IMR-90 (cell line): ENCODE measurements at regions not wholly inside any gene's neighbourhood (a gene's known extent, or its start where the extent isn't known, plus 50 kb on each side); places are given as distances from the start of the nearest gene placed in this dataset.

Source experiments
- ATAC-seq: fragments of 200-7000 bp; cut with Tn5 transposase; 2 replicates; pipeline ENCODE4 v1.9.1; 2020; ENCODE audit warnings: low read depth, mild to moderate bottlenecking, moderate library complexity
- BruUV-seq: library from RNA; stranded (reverse); fragments of 400-500 nt; replicated peaks from 2 replicates; lab custom pipeline; 2021; lab: Mats Ljungman, UMichigan
- CTCF ChIA-PET: fragments of 300-600 bp; formaldehyde crosslinking; extraction: SDS; loops from one replicate; lab custom pipeline; 2021; ENCODE audit warnings: antibody characterized with exemption; lab: Yijun Ruan, JAX
- POLR2A ChIA-PET: fragments of 300-600 bp; sonication (Branson Sonifier 250); formaldehyde crosslinking; loops from one replicate; lab custom pipeline; 2022; ENCODE audit warnings: antibody characterized with exemption; ENCODE audit not compliant: unreplicated experiment; lab: Charles Lee
- DNase-seq: peaks from one replicate; pipeline ENCODE4 v3.0.0; 2013
- H2AFZ ChIP-seq: replicated peaks from 2 replicates; pipeline ENCODE3; 2013; ENCODE audit warnings: low read length, mild to moderate bottlenecking; ENCODE audit not compliant: poor library complexity
- H2AK5ac ChIP-seq: 2 replicates; pipeline ENCODE4 v1.6.1; 2013; ENCODE audit warnings: low read depth, low read length, inconsistent platforms
- H2AK9ac ChIP-seq: replicated peaks from 2 replicates; pipeline ENCODE3; 2013; ENCODE audit warnings: mild to moderate bottlenecking, low read depth, low read length, moderate library complexity; ENCODE audit not compliant: poor library complexity
- H2BK120ac ChIP-seq: 2 replicates; pipeline ENCODE4 v1.6.1; 2013; ENCODE audit warnings: low read depth, low read length, inconsistent platforms
- H2BK15ac ChIP-seq: 3 replicates; pipeline ENCODE4 v1.6.1; 2013; ENCODE audit warnings: low read depth, low read length, inconsistent platforms
- H2BK20ac ChIP-seq: 2 replicates; pipeline ENCODE4 v1.6.1; 2013; ENCODE audit warnings: low read depth, mild to moderate bottlenecking, inconsistent platforms, low read length, moderate library complexity
- H2BK5ac ChIP-seq: 2 replicates; pipeline ENCODE4 v1.6.1; 2013; ENCODE audit warnings: mild to moderate bottlenecking, low read depth, low read length, inconsistent platforms; ENCODE audit not compliant: poor library complexity, severe bottlenecking
- H3K14ac ChIP-seq: replicated peaks from 2 replicates; pipeline ENCODE4 v1.6.1; 2013; ENCODE audit warnings: low read depth, low read length, inconsistent platforms
- H3K18ac ChIP-seq: 2 replicates; pipeline ENCODE4 v1.6.1; 2013; ENCODE audit warnings: low read depth, low read length, control low read depth
- H3K23ac ChIP-seq: 2 replicates; pipeline ENCODE4 v1.6.1; 2013; ENCODE audit warnings: low read depth, low read length, inconsistent platforms
- H3K27ac ChIP-seq: 2 replicates; pipeline ENCODE4 v1.5.1; 2013; ENCODE audit warnings: mild to moderate bottlenecking, control low read depth, low read length; ENCODE audit not compliant: insufficient read depth
- H3K27me3 ChIP-seq: 2 replicates; pipeline ENCODE4 v1.6.1; 2013; ENCODE audit warnings: low read length; ENCODE audit not compliant: control insufficient read depth, insufficient read depth
- H3K36me3 ChIP-seq: 2 replicates; pipeline ENCODE4 v1.6.1; 2013; ENCODE audit warnings: low read length, mixed read lengths; ENCODE audit not compliant: control insufficient read depth, insufficient read depth
- H3K4ac ChIP-seq: 2 replicates; pipeline ENCODE4 v1.6.1; 2013; ENCODE audit warnings: low read depth, low read length, inconsistent platforms
- H3K4me1 ChIP-seq: 2 replicates; pipeline ENCODE4 v1.6.1; 2013; ENCODE audit warnings: low read length, mixed read lengths; ENCODE audit not compliant: control insufficient read depth, insufficient read depth
- H3K4me2 ChIP-seq: 2 replicates; pipeline ENCODE4 v1.6.1; 2013; ENCODE audit warnings: low read depth, mild to moderate bottlenecking, control low read depth, low read length, moderate library complexity
- H3K4me3 ChIP-seq: 2 replicates; pipeline ENCODE4 v1.5.1; 2013; ENCODE audit warnings: low read depth, mild to moderate bottlenecking, control low read depth, low read length, moderate library complexity; ENCODE audit not compliant: insufficient read depth
- H3K56ac ChIP-seq: 2 replicates; pipeline ENCODE4 v1.6.1; 2013; ENCODE audit warnings: low read length, inconsistent platforms; ENCODE audit not compliant: insufficient read depth; ENCODE audit errors: extremely low read depth
- H3K79me1 ChIP-seq, 2 experiments: 2 replicates each; pipeline ENCODE4 v1.6.1; 2013; ENCODE audit warnings: low read length in 2 of 2, inconsistent platforms in 1 of 2, low read depth in 1 of 2
- H3K9ac ChIP-seq: 2 replicates; pipeline ENCODE4 v1.6.1; 2013; ENCODE audit warnings: low read depth, low read length, control low read depth
- H3K9me1 ChIP-seq: 2 replicates; pipeline ENCODE4 v1.6.1; 2013; ENCODE audit warnings: low read length, inconsistent platforms; ENCODE audit not compliant: insufficient read depth
- H3K9me3 ChIP-seq: 2 replicates; pipeline ENCODE4 v1.6.1; 2013; ENCODE audit warnings: low read length; ENCODE audit not compliant: control insufficient read depth, insufficient read depth
- H4K20me1 ChIP-seq: 2 replicates; pipeline ENCODE4 v1.6.1; 2013; ENCODE audit warnings: low read length, inconsistent platforms; ENCODE audit not compliant: insufficient read depth
- H4K5ac ChIP-seq: 2 replicates; pipeline ENCODE4 v1.6.1; 2013; ENCODE audit warnings: mild to moderate bottlenecking, low read depth, low read length, control low read depth
- H4K8ac ChIP-seq, 2 experiments: 2 replicates each; pipeline ENCODE4 v1.6.1; 2013; ENCODE audit warnings: low read depth in 2 of 2, low read length in 2 of 2, control low read depth in 1 of 2, inconsistent platforms in 1 of 2
- H4K91ac ChIP-seq: 2 replicates; pipeline ENCODE4 v1.6.1; 2013; ENCODE audit warnings: low read depth, low read length, inconsistent platforms; ENCODE audit not compliant: insufficient read depth
- CHD1 ChIP-seq: IDR thresholded peaks from 2 replicates; pipeline ENCODE4 v1.6.1; 2012; ENCODE audit warnings: low read depth, low read length, improper control_type of control experiment
- FOS ChIP-seq: fragments of 150-350 bp; IDR thresholded peaks from 2 replicates; pipeline ENCODE4 v1.6.1; 2016; ENCODE audit warnings: low read depth, low read length
- MAFK ChIP-seq: IDR thresholded peaks from 2 replicates; pipeline ENCODE4 v1.6.1; 2012; ENCODE audit warnings: low read depth, low read length, improper control_type of control experiment
- MAZ ChIP-seq: IDR thresholded peaks from 2 replicates; pipeline ENCODE4 v1.6.1; 2012; ENCODE audit warnings: low read depth, mild to moderate bottlenecking, low read length, improper control_type of control experiment, moderate library complexity, borderline replicate concordance
- MXI1 ChIP-seq: IDR thresholded peaks from 2 replicates; pipeline ENCODE4 v1.6.1; 2012; ENCODE audit warnings: low read depth, mild to moderate bottlenecking, low read length, moderate library complexity, borderline replicate concordance
- NFE2L2 ChIP-seq: fragments of 150-350 bp; IDR thresholded peaks from 2 replicates; pipeline ENCODE4 v1.6.1; 2016; ENCODE audit warnings: low read depth, mild to moderate bottlenecking, low read length
- POLR2A ChIP-seq: IDR thresholded peaks from 2 replicates; pipeline ENCODE4 v1.6.1; 2012; ENCODE audit warnings: mild to moderate bottlenecking, low read depth, low read length
- RAD21 ChIP-seq: IDR thresholded peaks from 2 replicates; pipeline ENCODE4 v1.6.1; 2012; ENCODE audit warnings: low read length, improper control_type of control experiment
- RFX5 ChIP-seq: IDR thresholded peaks from 2 replicates; pipeline ENCODE4 v1.8.0; 2012; ENCODE audit warnings: low read depth, mild to moderate bottlenecking, low read length, moderate library complexity
- SMC3 ChIP-seq: fragments of 150-350 bp; IDR thresholded peaks from 2 replicates; pipeline ENCODE4 v1.6.1; 2016; ENCODE audit warnings: low read depth, mild to moderate bottlenecking, antibody characterized with exemption, low read length, moderate library complexity
- WGBS, 2 experiments: methylation state at CpG; one replicate each; pipeline versions ENCODE4 v1.1.5 to v1.1.7; 2013; ENCODE audit warnings: missing lambda C conversion rate in 2 of 2; ENCODE audit not compliant: insufficient read length in 1 of 2; ENCODE audit errors: extremely low coverage in 2 of 2; 5-methylcytosine and 5-hydroxymethylcytosine counted together
- dilution Hi-C: fragments of 300-500 bp; cut with HindIII; formaldehyde crosslinking; loops from one replicate; pipeline ENCODE4 v1.14.3; 2018; ENCODE audit warnings: low sequenced_read_pairs; ENCODE audit not compliant: unreplicated experiment
- in situ Hi-C: fragments of 300-500 bp; cut with MboI; formaldehyde crosslinking; loops from 3 replicates; pipeline ENCODE4 v1.14.3; 2019; ENCODE audit warnings: low sequenced_read_pairs, inconsistent platforms, mixed read lengths
- intact Hi-C: fragments of 100-400 bp; cut with micrococcal nuclease; formaldehyde crosslinking; loops from 2 replicates; pipeline ENCODE4 v1.10.0; 2022
- TF ChIP-seq, protein P1 (sequence below): conservative IDR thresholded peaks from 2 replicates; pipeline ENCODE4 v1.5.1; 2012; ENCODE audit warnings: mild to moderate bottlenecking, low read depth, low read length, improper control_type of control experiment
- TF ChIP-seq, protein P2 (sequence below): fragments of 150-350 bp; IDR thresholded peaks from 2 replicates; pipeline ENCODE4 v1.6.1; 2016; ENCODE audit warnings: low read depth, mild to moderate bottlenecking, low read length, moderate library complexity, borderline replicate concordance
- TF ChIP-seq, protein P3 (sequence below): fragments of 150-350 bp; IDR thresholded peaks from 2 replicates; pipeline ENCODE4 v1.6.1; 2017; ENCODE audit warnings: mild to moderate bottlenecking, antibody characterized with exemption, low read length, low read depth

DNA sequence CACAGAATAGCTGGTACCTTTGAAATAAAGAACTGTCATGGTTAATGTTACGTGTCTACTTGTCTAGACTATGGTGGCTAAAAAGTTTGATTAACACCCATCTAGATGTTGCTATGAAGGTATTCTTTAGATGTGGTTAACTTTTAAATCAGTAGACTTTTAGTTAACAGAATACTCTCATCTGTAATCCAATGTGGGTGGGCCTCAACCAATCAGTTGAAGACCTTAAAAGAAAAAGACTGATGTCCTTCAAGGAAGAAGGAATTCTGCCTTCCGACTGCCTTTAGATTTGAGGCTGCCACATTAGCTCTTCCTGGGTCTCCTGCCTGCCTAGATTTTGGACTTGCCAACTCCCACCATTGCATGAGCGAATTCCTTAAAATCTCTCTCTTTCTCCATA lies 113.0 kb upstream of the CACUL1 start:
- Histone ChIP-seq H2AK5ac (no peak overlapping the region), H3K4me1 (0 out of 2 replicates have a peak, but pooled peaks cover 4% of the 10 kb centered on the region), H3K9me3 (no peaks in the 10 kb centered on the region), H4K5ac (no peak overlapping the region), H4K91ac (no peak overlapping the region), H3K27me3 (peaks cover 4% of the 10 kb centered on the region), H3K4ac (no peak overlapping the region), H3K4me2 (no peak overlapping the region), H3K23ac (no peak overlapping the region), H2AFZ (no peak overlapping the region), H2BK120ac (no peak overlapping the region), H2BK20ac (no peak overlapping the region), H4K8ac (no peak overlapping the region), H3K4me3 (no peak overlapping the region), H2BK5ac (no peak overlapping the region), H3K18ac (no peak overlapping the region), H4K20me1 (no peaks in the 10 kb centered on the region; the same call in 1 of the 2 replicates), H3K9me1 (no peaks in the 10 kb centered on the region), H3K79me1 (no peaks in the 10 kb centered on the region), H3K14ac (no peak overlapping the region), H3K9ac (no peak overlapping the region), H2BK15ac (no peak overlapping the region), H3K27ac (no peak overlapping the region), H2AK9ac (no peak overlapping the region), H3K36me3 (no peaks in the 10 kb centered on the region), H3K56ac (no peak overlapping the region)
- POLR2A ChIA-PET = no interaction called here
- dilution Hi-C loops (no loop called here), in situ Hi-C loops (no loop called here), intact Hi-C loops (no loop called here)
- TF ChIP-seq RFX5 (no peak), MXI1 (no peak), SMC3 (no peak), MAZ (no peak), CHD1 (no peak), POLR2A (no peak), RAD21 (no peak), NFE2L2 (no peak), MAFK (no peak), FOS (no peak)
- TF ChIP-seq, protein P1, sequence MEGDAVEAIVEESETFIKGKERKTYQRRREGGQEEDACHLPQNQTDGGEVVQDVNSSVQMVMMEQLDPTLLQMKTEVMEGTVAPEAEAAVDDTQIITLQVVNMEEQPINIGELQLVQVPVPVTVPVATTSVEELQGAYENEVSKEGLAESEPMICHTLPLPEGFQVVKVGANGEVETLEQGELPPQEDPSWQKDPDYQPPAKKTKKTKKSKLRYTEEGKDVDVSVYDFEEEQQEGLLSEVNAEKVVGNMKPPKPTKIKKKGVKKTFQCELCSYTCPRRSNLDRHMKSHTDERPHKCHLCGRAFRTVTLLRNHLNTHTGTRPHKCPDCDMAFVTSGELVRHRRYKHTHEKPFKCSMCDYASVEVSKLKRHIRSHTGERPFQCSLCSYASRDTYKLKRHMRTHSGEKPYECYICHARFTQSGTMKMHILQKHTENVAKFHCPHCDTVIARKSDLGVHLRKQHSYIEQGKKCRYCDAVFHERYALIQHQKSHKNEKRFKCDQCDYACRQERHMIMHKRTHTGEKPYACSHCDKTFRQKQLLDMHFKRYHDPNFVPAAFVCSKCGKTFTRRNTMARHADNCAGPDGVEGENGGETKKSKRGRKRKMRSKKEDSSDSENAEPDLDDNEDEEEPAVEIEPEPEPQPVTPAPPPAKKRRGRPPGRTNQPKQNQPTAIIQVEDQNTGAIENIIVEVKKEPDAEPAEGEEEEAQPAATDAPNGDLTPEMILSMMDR = no peak
- TF ChIP-seq, protein P2, sequence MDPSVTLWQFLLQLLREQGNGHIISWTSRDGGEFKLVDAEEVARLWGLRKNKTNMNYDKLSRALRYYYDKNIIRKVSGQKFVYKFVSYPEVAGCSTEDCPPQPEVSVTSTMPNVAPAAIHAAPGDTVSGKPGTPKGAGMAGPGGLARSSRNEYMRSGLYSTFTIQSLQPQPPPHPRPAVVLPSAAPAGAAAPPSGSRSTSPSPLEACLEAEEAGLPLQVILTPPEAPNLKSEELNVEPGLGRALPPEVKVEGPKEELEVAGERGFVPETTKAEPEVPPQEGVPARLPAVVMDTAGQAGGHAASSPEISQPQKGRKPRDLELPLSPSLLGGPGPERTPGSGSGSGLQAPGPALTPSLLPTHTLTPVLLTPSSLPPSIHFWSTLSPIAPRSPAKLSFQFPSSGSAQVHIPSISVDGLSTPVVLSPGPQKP = no peak
- TF ChIP-seq, protein P3, sequence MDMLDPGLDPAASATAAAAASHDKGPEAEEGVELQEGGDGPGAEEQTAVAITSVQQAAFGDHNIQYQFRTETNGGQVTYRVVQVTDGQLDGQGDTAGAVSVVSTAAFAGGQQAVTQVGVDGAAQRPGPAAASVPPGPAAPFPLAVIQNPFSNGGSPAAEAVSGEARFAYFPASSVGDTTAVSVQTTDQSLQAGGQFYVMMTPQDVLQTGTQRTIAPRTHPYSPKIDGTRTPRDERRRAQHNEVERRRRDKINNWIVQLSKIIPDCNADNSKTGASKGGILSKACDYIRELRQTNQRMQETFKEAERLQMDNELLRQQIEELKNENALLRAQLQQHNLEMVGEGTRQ = no peak
- CTCF ChIA-PET = interaction anchor here (0.6 kb wide), 1 partner anchor 299 kb away, joined by 6 read pairs; no protein-coding TSS in a partner anchor
- no CpG with 5 or more reads among the region's 3 CpGs for WGBS, 2 experiments
- ATAC-seq (no peak), DNase-seq (no peak)
- no TSS peak for BruUV-seq
